ENCODE measurements at regions not wholly inside any gene's neighbourhood (a gene's known extent, or its start where the extent isn't known, plus 50 kb on each side); places are given as distances from the start of the nearest gene placed in this dataset. TPM values are rescaled to one million over a fixed set of nuclear protein-coding genes. Genes with fewer than 3 reads are reported as not detected.

DNA sequence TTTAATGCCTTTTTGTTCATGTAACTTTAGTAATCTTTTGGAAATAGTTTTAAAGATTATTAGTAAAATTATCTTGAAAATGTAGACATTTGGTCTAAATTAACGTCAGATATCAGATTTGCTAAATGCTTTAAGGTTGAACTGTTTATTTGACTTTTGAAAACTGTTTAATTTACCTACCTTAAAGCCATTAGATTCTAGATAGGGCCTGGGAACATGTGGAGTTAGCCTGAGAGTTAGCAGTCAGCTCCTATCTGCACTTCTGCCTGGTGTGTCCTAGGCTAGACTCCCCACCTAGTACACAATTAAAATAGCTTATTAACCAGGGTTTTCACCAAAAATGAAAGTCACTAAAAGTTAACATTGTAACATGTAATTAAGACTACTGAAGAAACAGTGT, 53.7 kb upstream of the CFAP20DC start:
- Histone ChIP-seq H3K27ac (no peak overlapping the region), H3K36me3 (no peaks in the 10 kb centered on the region), H3K4me1 (ENCODE audit: insufficient read depth) (no peaks in the 10 kb centered on the region), H3K27me3 (no peaks in the 10 kb centered on the region), H3K4me3 (no peak overlapping the region), H3K9me3 (no peaks in the 10 kb centered on the region)
- no peak for DNase-seq
- 81 to 92% (median 81%) methylated on average over 1 of the region's 1 CpG for WGBS, 3 donors
- TF ChIP-seq, protein P1, sequence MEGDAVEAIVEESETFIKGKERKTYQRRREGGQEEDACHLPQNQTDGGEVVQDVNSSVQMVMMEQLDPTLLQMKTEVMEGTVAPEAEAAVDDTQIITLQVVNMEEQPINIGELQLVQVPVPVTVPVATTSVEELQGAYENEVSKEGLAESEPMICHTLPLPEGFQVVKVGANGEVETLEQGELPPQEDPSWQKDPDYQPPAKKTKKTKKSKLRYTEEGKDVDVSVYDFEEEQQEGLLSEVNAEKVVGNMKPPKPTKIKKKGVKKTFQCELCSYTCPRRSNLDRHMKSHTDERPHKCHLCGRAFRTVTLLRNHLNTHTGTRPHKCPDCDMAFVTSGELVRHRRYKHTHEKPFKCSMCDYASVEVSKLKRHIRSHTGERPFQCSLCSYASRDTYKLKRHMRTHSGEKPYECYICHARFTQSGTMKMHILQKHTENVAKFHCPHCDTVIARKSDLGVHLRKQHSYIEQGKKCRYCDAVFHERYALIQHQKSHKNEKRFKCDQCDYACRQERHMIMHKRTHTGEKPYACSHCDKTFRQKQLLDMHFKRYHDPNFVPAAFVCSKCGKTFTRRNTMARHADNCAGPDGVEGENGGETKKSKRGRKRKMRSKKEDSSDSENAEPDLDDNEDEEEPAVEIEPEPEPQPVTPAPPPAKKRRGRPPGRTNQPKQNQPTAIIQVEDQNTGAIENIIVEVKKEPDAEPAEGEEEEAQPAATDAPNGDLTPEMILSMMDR (IDR thresholded peaks at IDR 0.05) = no peak
- no peak for TF ChIP-seq EP300 (IDR thresholded peaks at IDR 0.05)
- TF ChIP-seq POLR2A (IDR thresholded peaks at IDR 0.05) = no peak
- intact Hi-C loops (cut with DNase I) = no loop called here

DNA sequence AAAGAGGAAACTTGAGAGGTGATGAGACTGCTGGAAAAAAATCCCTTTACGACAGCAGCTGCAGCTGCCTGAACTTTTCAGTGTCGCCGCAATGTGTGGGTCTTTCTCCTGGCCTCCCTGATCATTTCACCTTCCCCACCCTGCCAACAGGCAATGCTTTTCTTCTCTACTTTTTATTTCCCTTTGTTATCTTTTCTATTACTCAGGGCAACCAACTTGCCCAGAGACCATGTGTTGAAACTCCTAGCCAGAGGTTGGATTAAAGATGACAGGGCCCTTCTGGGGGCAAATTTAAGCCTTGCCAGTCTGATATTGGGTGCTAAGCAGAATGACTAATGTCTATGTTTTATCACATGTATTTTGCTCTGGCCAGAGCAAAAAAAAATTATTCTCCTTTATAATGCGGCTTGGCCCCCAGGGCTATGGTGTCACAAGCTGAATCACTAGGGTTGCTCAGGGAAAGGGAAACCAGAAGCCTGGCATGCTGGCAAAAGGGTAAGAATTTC, 51.5 kb upstream of the CFAP20DC start:
- Histone ChIP-seq H3K9me3 (no peaks in the 10 kb centered on the region), H3K27ac (no peak overlapping the region), H3K27me3 (no peaks in the 10 kb centered on the region), H3K4me3 (no peak overlapping the region), H3K4me1 (ENCODE audit: insufficient read depth) (no peaks in the 10 kb centered on the region), H3K36me3 (no peaks in the 10 kb centered on the region)
- 83 to 92% (median 90%) methylated on average over 4 of the region's 4 CpGs for WGBS, 3 donors
- no peak for DNase-seq
- TF ChIP-seq, protein P1 (IDR thresholded peaks at IDR 0.05) = no peak
- TF ChIP-seq POLR2A (IDR thresholded peaks at IDR 0.05) (no peak), EP300 (IDR thresholded peaks at IDR 0.05) (no peak)
- intact Hi-C loops (cut with DNase I) = no loop called here

Small RNAs in the stretch of these regions (small RNA-seq; reads per million reads assigned to genes)
- not detected for gene RF00017
